ENCODE measurements at regions not wholly inside any gene's neighbourhood (a gene's known extent, or its start where the extent isn't known, plus 50 kb on each side); places are given as distances from the start of the nearest gene placed in this dataset.

GRCh38 chr7:17103170-17103569 lies 195.3 kb upstream of the AHR start:
- DNase-seq (ENCODE audit: low read depth in 1 of 2, low spot score in 2 of 2): no peak

More at GRCh38 chr7:17103170-17103569, 195.3 kb upstream of the AHR start:
- CTCF ChIA-PET (ENCODE audit: partially characterized antibody): interaction anchor here (1.4 kb wide), 1 partner anchor 121 kb away, joined by 4 read pairs; no protein-coding TSS in a partner anchor
- H3K18ac ChIP-seq (ENCODE audit: extremely low read depth, low read length): no peak overlapping the region
- FAIRE-seq: no peak
- H3K23me2 ChIP-seq (ENCODE audit: low read depth, low read length): no peaks in the 10 kb centered on the region
- no peaks in the 10 kb centered on the region for H3K9me3 ChIP-seq (ENCODE audit: insufficient read depth in 2 of 2, low read depth in 1 of 2, low read length in 1 of 2)
- no peak overlapping the region for H2AK5ac ChIP-seq (ENCODE audit: low read depth, low read length)
- no peaks in the 10 kb centered on the region for H4K20me1 ChIP-seq (replicated peaks in 1 of 2; ENCODE audit: control insufficient read depth in 1 of 2, insufficient read depth in 2 of 2, low read length in 2 of 2)
- H3K27me3 ChIP-seq (replicated peaks in 1 of 4; ENCODE audit: control insufficient read depth in 3 of 4, extremely low read depth in 1 of 4, insufficient read depth in 3 of 4, low read length in 3 of 4): no peaks in the 10 kb centered on the region
- no peak overlapping the region for H3K23ac ChIP-seq (ENCODE audit: insufficient read length)
- H3K56ac ChIP-seq (replicated peaks; ENCODE audit: insufficient read length, low read depth, low read length): no peak overlapping the region
- POLR2A ChIA-PET (ENCODE audit: partially characterized antibody): no interaction called here
- no peak overlapping the region for H2AFZ ChIP-seq (ENCODE audit: low read length)
- H2BK5ac ChIP-seq (ENCODE audit: low read depth, low read length): no peak overlapping the region
- H3K79me2 ChIP-seq (ENCODE audit: control insufficient read depth in 1 of 2, insufficient read depth in 2 of 2, low read length in 2 of 2): no peaks in the 10 kb centered on the region
- no peak overlapping the region for H2BK120ac ChIP-seq (replicated peaks; ENCODE audit: low read depth, low read length)
- peak overlapping the region in 1 of 2 experiments; percentile 19; a peak in 1 of 4 replicates for H3K4me2 ChIP-seq (ENCODE audit: insufficient read depth in 1 of 2, low read depth in 2 of 2, low read length in 2 of 2)
- WGBS, 2 experiments (ENCODE audit: extremely low coverage in 1 of 2, insufficient coverage in 1 of 2, insufficient read length in 1 of 2, insufficient replicate concordance in 2 of 2, low coverage in 1 of 2, low lambda C conversion rate in 2 of 2, missing lambda C conversion rate in 1 of 2): 16% methylated on average over 4 of the region's 4 CpGs; no CpG with 5 or more reads in 1 of the 2 experiments
- H3K4me1 ChIP-seq (replicated peaks in 1 of 4; ENCODE audit: control insufficient read depth in 3 of 4, insufficient read depth in 4 of 4, low read length in 3 of 4): peaks cover 0 to 4% (median 2%) of the 10 kb centered on the region in 4 experiments; a peak in 1 of 7 replicates
- no peak overlapping the region for H4K91ac ChIP-seq (replicated peaks; ENCODE audit: insufficient read length, low read length)
- no peak overlapping the region for H3K14ac ChIP-seq (ENCODE audit: insufficient read length)
- no peak overlapping the region for H2BK20ac ChIP-seq (ENCODE audit: low read length)
- no peak overlapping the region for H3K27ac ChIP-seq (ENCODE audit: low read depth, low read length)
- no peak overlapping the region for H4K5ac ChIP-seq (ENCODE audit: insufficient read length, low read depth, low read length)
- no peak overlapping the region for H3K4me3 ChIP-seq (ENCODE audit: extremely low read depth in 1 of 4, insufficient read depth in 2 of 4, low read depth in 3 of 4, low read length in 4 of 4)
- no peak overlapping the region for H2BK12ac ChIP-seq (ENCODE audit: low read depth, low read length)
- no peak for TF ChIP-seq NANOG (IDR thresholded peaks at IDR 0.05; ENCODE audit: insufficient read depth, low read depth, low read length, poor library complexity, severe bottlenecking)
- 0 out of 4 replicates have a peak, but pooled peaks of 1 of the 2 experiments have one; percentile 9 for TF ChIP-seq HDAC2 (IDR thresholded peaks at IDR 0.05; ENCODE audit: borderline replicate concordance in 1 of 2, low read depth in 2 of 2, low read length in 2 of 2)
- no peak overlapping the region for H2BK15ac ChIP-seq (ENCODE audit: low read length)
- no peak overlapping the region for H3K9ac ChIP-seq (replicated peaks in 1 of 4; ENCODE audit: extremely low read depth in 1 of 4, low read depth in 3 of 4, low read length in 3 of 4)
- H4K8ac ChIP-seq (ENCODE audit: extremely low read depth, insufficient read depth, low read length): no peak overlapping the region
- no peaks in the 10 kb centered on the region for H3K36me3 ChIP-seq (ENCODE audit: control insufficient read depth in 2 of 4, insufficient read depth in 4 of 4, low read length in 3 of 4)
- H3K4ac ChIP-seq (replicated peaks; ENCODE audit: insufficient read length, low read depth, low read length): no peak overlapping the region
- H3K79me1 ChIP-seq (ENCODE audit: low read depth, low read length): no peaks in the 10 kb centered on the region
